Fibroblast of lung (primary cell): ENCODE measurements at regions not wholly inside any gene's neighbourhood (a gene's known extent, or its start where the extent isn't known, plus 50 kb on each side); places are given as distances from the start of the nearest gene placed in this dataset.

Source experiments
- CTCF ChIP-seq, 2 donors: IDR thresholded peaks in 1 of 2; conservative IDR thresholded peaks in 1 of 2; 1 replicate in 1 of 2; 2 replicates in 1 of 2; pipeline ENCODE4 v1.5.1; 2011 to 2012; ENCODE audit warnings: low read length in 2 of 2, control low read depth in 1 of 2, inconsistent platforms in 1 of 2, low read depth in 1 of 2, mild to moderate bottlenecking in 1 of 2
- EZH2 ChIP-seq: IDR thresholded peaks from 2 replicates; pipeline ENCODE4 v1.5.1; 2012; ENCODE audit warnings: low read length, control low read depth, mild to moderate bottlenecking; ENCODE audit errors: missing control alignments

- no peak for TF ChIP-seq CTCF (conservative IDR thresholded peaks at IDR 0.05 in 1 of 2, IDR thresholded peaks at IDR 0.05 in 1 of 2; ENCODE audit: low read depth in 1 of 2, low read length in 2 of 2)
- TF ChIP-seq EZH2, result no peak
Observed at GRCh38 chr1:2941040-2941439, 80.2 kb upstream of the ACTRT2 start.
